Skeletal muscle satellite cell (primary cell): ENCODE measurements at regions not wholly inside any gene's neighbourhood (a gene's known extent, or its start where the extent isn't known, plus 50 kb on each side); places are given as distances from the start of the nearest gene placed in this dataset.

Source experiments
- H3K27me3 ChIP-seq: 2 replicates; pipeline ENCODE4 v1.7.0; 2013; ENCODE audit warnings: low read length; ENCODE audit not compliant: control insufficient read depth, insufficient read depth
- H3K36me3 ChIP-seq: 2 replicates; pipeline ENCODE4 v1.7.0; 2013; ENCODE audit warnings: mild to moderate bottlenecking, control low read depth, low read length; ENCODE audit not compliant: insufficient read depth
- H3K4me1 ChIP-seq: 2 replicates; pipeline ENCODE4 v1.7.0; 2013; ENCODE audit warnings: low read length; ENCODE audit not compliant: control insufficient read depth, insufficient read depth
- H3K4me2 ChIP-seq: 2 replicates; pipeline ENCODE4 v1.7.0; 2013; ENCODE audit warnings: mild to moderate bottlenecking, low read length
- H3K4me3 ChIP-seq: 2 replicates; pipeline ENCODE4 v1.7.0; 2013; ENCODE audit warnings: low read length
- H3K9ac ChIP-seq: 2 replicates; pipeline ENCODE4 v1.7.0; 2013; ENCODE audit warnings: mild to moderate bottlenecking, low read depth, low read length, moderate library complexity
- H3K9me3 ChIP-seq: replicated peaks from 2 replicates; pipeline ENCODE4 v1.7.0; 2013; ENCODE audit warnings: mild to moderate bottlenecking, control low read depth, low read length

GRCh38 chr2:18092760-18093159 lies 214.3 kb downstream of the KCNS3 start:
- H3K27me3 ChIP-seq: no peaks in the 10 kb centered on the region
- H3K9ac ChIP-seq: no peak overlapping the region
- no peak overlapping the region for H3K4me3 ChIP-seq
- H3K4me2 ChIP-seq: no peak overlapping the region
- no peaks in the 10 kb centered on the region for H3K9me3 ChIP-seq
- H3K4me1 ChIP-seq: no peaks in the 10 kb centered on the region
- no peaks in the 10 kb centered on the region for H3K36me3 ChIP-seq

GRCh38 chr2:18085593-18085992 lies 207.1 kb downstream of the KCNS3 start:
- Histone ChIP-seq H3K9ac (no peak overlapping the region), H3K4me3 (no peak overlapping the region), H3K4me1 (no peaks in the 10 kb centered on the region), H3K36me3 (no peaks in the 10 kb centered on the region), H3K27me3 (no peaks in the 10 kb centered on the region), H3K9me3 (no peaks in the 10 kb centered on the region), H3K4me2 (no peak overlapping the region)

- Histone ChIP-seq H3K4me3 (no peak overlapping the region), H3K4me1 (no peaks in the 10 kb centered on the region), H3K27me3 (no peaks in the 10 kb centered on the region), H3K36me3 (no peaks in the 10 kb centered on the region), H3K9me3 (no peaks in the 10 kb centered on the region), H3K4me2 (no peak overlapping the region), H3K9ac (no peak overlapping the region)
Observed at GRCh38 chr2:18084376-18084775, 205.9 kb downstream of the KCNS3 start.

- no peaks in the 10 kb centered on the region for H3K36me3 ChIP-seq
- no peak overlapping the region for H3K9ac ChIP-seq
- no peaks in the 10 kb centered on the region for H3K27me3 ChIP-seq
- no peak overlapping the region for H3K4me3 ChIP-seq
- no peaks in the 10 kb centered on the region for H3K9me3 ChIP-seq
- no peaks in the 10 kb centered on the region for H3K4me1 ChIP-seq
- H3K4me2 ChIP-seq: no peak overlapping the region
Observed at GRCh38 chr2:18083806-18084205, 205.3 kb downstream of the KCNS3 start.

GRCh38 chr2:18078216-18078615 lies 199.7 kb downstream of the KCNS3 start:
- Histone ChIP-seq H3K27me3 (no peaks in the 10 kb centered on the region), H3K4me2 (no peak overlapping the region), H3K9ac (peak overlapping the region; percentile 23), H3K4me3 (no peak overlapping the region), H3K36me3 (no peaks in the 10 kb centered on the region), H3K9me3 (no peaks in the 10 kb centered on the region), H3K4me1 (peaks cover 16% of the 10 kb centered on the region)

- H3K4me2 ChIP-seq: no peak overlapping the region
- no peaks in the 10 kb centered on the region for H3K27me3 ChIP-seq
- H3K9me3 ChIP-seq: no peaks in the 10 kb centered on the region
- H3K4me1 ChIP-seq: peaks cover 16% of the 10 kb centered on the region
- no peaks in the 10 kb centered on the region for H3K36me3 ChIP-seq
- H3K9ac ChIP-seq: peak overlapping the region; percentile 23
- no peak overlapping the region for H3K4me3 ChIP-seq
Observed at GRCh38 chr2:18077704-18078103, 199.2 kb downstream of the KCNS3 start.

- H3K4me1 ChIP-seq: peaks cover 16% of the 10 kb centered on the region
- no peak overlapping the region for H3K4me2 ChIP-seq
- H3K27me3 ChIP-seq: no peaks in the 10 kb centered on the region
Observed at GRCh38 chr2:18077231-18077630, 198.8 kb downstream of the KCNS3 start.

GRCh38 chr2:18074476-18074875 lies 196.0 kb downstream of the KCNS3 start:
- Histone ChIP-seq H3K4me3 (no peak overlapping the region), H3K9ac (no peak overlapping the region), H3K36me3 (no peaks in the 10 kb centered on the region), H3K4me2 (no peak overlapping the region), H3K4me1 (peaks cover 16% of the 10 kb centered on the region), H3K9me3 (no peaks in the 10 kb centered on the region), H3K27me3 (no peaks in the 10 kb centered on the region)

More at GRCh38 chr2:18077231-18077630, 198.8 kb downstream of the KCNS3 start:
- Histone ChIP-seq H3K9ac (peak overlapping the region; percentile 34), H3K36me3 (no peaks in the 10 kb centered on the region), H3K4me3 (no peak overlapping the region), H3K9me3 (no peaks in the 10 kb centered on the region)

- Histone ChIP-seq H3K4me3 (no peak overlapping the region), H3K27me3 (no peaks in the 10 kb centered on the region), H3K4me2 (no peak overlapping the region), H3K4me1 (peaks cover 16% of the 10 kb centered on the region), H3K36me3 (no peaks in the 10 kb centered on the region), H3K9ac (no peak overlapping the region), H3K9me3 (no peaks in the 10 kb centered on the region)
Observed at GRCh38 chr2:18073601-18074000, 195.1 kb downstream of the KCNS3 start.

- H3K4me2 ChIP-seq: no peak overlapping the region
Observed at GRCh38 chr2:18067588-18068384, 189.3 kb downstream of the KCNS3 start.

GRCh38 chr2:18066894-18067293 lies 188.4 kb downstream of the KCNS3 start:
- Histone ChIP-seq H3K27me3 (no peaks in the 10 kb centered on the region), H3K9ac (no peak overlapping the region), H3K36me3 (no peaks in the 10 kb centered on the region), H3K4me3 (no peak overlapping the region), H3K4me2 (no peak overlapping the region), H3K4me1 (peaks cover 3% of the 10 kb centered on the region), H3K9me3 (no peaks in the 10 kb centered on the region)

More at GRCh38 chr2:18067588-18068384, 189.3 kb downstream of the KCNS3 start:
- Histone ChIP-seq H3K9me3 (no peaks in the 10 kb centered on the region), H3K9ac (no peak overlapping the region), H3K4me1 (peaks cover 3% of the 10 kb centered on the region), H3K36me3 (no peaks in the 10 kb centered on the region), H3K27me3 (no peaks in the 10 kb centered on the region), H3K4me3 (no peak overlapping the region)

- Histone ChIP-seq H3K9me3 (no peaks in the 10 kb centered on the region), H3K4me3 (no peak overlapping the region)
Observed at GRCh38 chr2:18066066-18066465, 187.6 kb downstream of the KCNS3 start.

More at GRCh38 chr2:18066066-18066465, 187.6 kb downstream of the KCNS3 start:
- Histone ChIP-seq H3K36me3 (no peaks in the 10 kb centered on the region), H3K9ac (no peak overlapping the region), H3K4me2 (no peak overlapping the region), H3K27me3 (no peaks in the 10 kb centered on the region), H3K4me1 (peaks cover 3% of the 10 kb centered on the region)
